ENCODE measurements at regions not wholly inside any gene's neighbourhood (a gene's known extent, or its start where the extent isn't known, plus 50 kb on each side); places are given as distances from the start of the nearest gene placed in this dataset.

DNA sequence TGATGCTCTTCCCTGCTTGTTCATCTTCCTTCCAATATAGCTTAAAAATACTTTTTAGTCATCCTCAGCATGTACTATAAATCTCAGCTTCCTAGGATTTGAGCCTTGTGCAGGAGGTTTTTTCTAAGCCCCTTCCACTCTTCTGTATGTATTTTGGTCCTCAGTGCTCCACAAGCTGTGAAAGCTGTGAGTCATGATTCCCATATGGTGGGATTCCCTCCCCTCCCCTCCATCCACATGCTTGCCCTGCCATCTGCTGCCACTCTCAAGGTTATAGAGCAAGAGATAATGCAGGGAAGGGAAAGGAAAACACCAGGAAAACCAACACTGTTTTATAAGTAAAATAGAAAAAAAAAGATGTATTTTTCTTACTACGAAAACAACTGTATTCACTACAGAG is 58.5 kb upstream of the AP1S2 start:
- TF ChIP-seq, protein P1, sequence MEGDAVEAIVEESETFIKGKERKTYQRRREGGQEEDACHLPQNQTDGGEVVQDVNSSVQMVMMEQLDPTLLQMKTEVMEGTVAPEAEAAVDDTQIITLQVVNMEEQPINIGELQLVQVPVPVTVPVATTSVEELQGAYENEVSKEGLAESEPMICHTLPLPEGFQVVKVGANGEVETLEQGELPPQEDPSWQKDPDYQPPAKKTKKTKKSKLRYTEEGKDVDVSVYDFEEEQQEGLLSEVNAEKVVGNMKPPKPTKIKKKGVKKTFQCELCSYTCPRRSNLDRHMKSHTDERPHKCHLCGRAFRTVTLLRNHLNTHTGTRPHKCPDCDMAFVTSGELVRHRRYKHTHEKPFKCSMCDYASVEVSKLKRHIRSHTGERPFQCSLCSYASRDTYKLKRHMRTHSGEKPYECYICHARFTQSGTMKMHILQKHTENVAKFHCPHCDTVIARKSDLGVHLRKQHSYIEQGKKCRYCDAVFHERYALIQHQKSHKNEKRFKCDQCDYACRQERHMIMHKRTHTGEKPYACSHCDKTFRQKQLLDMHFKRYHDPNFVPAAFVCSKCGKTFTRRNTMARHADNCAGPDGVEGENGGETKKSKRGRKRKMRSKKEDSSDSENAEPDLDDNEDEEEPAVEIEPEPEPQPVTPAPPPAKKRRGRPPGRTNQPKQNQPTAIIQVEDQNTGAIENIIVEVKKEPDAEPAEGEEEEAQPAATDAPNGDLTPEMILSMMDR (IDR thresholded peaks at IDR 0.05): no peak
- TF ChIP-seq ZFX (IDR thresholded peaks at IDR 0.05; ENCODE audit: borderline replicate concordance): no peak
